ENCODE measurements at regions not wholly inside any gene's neighbourhood (a gene's known extent, or its start where the extent isn't known, plus 50 kb on each side); places are given as distances from the start of the nearest gene placed in this dataset.
"Not testable (repeated sequence)": the region's sequence is repeated elsewhere in the genome, so short reads cannot be mapped to it uniquely, and the experiment has no call there.

DNA sequence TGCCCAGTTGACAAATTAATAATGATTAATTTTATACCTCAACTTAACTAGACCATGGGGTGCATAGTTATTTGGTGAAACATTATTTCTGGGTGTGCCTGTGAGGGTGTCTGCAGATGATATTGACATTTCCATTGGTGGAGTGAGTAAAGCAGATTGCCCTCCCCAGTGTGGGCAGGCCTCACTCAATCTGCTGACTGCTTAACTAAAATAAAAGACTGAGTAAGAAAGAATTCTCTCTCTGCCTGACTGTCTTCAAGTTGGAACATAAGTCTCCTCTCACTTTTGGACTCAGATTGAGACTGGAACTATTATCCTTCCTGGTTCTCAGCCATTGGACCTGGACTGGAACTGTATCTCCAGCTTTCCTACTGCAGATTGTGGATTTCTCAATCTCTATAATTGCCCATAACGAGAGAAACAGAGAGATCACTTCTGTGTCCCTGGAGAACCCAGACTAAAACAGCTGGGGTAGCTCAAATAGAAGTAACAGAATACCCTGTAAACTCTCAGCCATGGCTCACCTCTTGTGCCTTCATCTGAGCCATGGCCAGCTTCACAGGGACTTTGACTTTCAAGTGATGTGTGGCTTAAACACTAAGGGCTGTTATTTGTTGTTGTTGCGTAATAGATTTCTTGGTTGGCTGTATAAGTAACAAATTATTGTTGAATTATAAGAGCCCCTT lies 575.3 kb upstream of the RAB6C start:
- no peak for DNase-seq (ENCODE audit: low read depth, low spot score)

DNA sequence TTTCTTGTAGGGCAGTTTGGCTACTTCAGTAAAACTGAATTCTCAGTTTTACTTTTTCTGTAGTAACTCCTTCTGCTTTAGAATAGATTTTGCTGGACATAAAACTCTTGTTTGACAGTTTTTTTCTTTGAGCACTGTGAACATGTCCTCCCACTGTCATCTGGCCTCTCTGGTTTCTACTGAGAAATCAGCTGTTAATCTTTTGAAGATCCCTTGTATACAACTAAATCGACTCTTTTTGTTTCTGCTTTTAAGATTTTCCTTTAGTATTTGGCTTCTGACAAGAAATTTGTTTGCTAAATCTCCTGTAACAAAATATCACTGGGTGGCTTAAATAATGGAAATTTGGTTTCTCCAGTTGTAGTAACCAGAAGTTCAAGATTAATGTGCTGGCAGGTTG lies 570.9 kb upstream of the RAB6C start:
- no peak for DNase-seq (ENCODE audit: low read depth, low spot score)

DNA sequence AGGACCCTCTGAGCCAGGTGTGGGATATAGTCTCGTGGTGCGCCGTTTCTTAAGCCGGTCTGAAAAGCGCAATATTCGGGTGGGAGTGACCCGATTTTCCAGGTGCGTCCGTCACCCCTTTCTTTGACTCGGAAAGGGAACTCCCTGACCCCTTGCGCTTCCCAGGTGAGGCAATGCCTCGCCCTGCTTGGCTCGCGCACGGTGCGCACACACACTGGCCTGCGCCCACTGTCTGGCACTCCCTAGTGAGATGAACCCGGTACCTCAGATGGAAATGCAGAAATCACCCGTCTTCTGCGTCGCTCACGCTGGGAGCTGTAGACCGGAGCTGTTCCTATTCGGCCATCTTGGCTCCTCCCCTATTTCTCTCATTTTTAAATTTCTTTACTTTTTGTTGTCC lies 562.4 kb upstream of the RAB6C start:
- not testable (repeated sequence) for DNase-seq (ENCODE audit: low read depth, low spot score)

DNA sequence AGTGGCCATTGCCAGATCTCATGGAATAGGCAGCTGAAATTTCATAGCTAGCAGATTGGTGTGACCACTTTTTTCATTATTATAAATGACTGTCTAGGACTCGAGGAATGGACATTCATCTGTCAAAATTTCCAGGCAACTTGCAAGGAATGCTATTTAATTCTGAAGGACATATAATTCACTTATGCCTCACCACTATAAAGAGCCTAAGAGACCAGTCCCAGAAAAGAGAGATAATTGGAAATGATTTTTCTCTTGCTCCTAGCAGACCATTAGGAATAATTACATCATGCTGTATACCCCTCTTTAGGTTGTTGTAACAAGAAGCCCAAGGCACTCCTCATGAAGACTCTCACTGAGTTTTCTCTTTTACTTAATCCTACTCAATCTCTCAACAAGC lies 557.4 kb upstream of the RAB6C start:
- DNase-seq (ENCODE audit: low read depth, low spot score): no peak

DNA sequence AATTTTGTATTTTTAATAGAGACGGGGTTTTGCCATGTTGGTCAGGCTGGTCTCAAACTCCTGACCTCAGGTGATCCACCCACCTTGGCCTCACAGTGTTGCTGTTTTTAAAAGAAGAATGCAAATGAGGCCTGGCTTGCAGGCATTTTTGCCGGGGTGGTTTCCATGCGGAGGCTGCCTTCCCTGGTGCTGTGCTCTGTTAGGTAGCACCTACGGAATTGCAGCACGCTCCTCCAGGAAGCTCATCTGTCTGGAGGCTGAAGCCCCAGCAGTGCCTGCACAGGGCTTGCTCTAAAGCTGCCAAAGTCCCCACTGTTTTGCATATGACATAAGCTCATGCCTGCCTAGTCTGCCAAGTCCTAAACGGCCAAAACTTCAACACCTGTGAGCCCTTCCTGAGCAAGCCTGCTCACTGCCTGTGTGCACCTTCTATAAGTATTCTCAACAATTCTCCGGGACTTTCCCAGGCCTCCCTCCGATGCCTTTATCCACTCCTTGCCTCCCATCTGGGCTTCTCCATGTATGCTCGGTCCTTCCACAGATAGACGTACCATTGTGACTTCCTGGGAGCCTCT lies 551.3 kb upstream of the RAB6C start:
- DNase-seq (ENCODE audit: low read depth, low spot score): no peak

DNA sequence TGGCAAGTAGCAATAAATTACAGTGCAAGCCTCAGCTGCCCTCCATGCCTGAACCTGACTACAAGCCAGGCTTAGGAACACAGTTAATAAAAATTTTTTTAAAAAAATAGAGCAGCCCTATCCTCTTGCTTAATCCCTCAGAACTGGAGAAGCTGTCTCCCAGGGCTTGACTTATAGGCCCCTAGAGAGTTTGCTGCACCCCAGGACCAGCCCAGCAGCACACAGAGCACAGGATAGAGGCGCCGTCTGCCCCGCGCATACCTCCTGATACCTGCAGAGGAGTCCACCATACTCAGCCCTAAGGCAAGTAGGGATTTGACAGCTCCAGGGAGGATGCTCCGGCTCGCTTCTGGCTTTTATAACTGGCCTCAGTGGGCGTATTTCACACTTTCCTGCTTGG lies 548.6 kb upstream of the RAB6C start:
- DNase-seq (ENCODE audit: low read depth, low spot score): no peak

DNA sequence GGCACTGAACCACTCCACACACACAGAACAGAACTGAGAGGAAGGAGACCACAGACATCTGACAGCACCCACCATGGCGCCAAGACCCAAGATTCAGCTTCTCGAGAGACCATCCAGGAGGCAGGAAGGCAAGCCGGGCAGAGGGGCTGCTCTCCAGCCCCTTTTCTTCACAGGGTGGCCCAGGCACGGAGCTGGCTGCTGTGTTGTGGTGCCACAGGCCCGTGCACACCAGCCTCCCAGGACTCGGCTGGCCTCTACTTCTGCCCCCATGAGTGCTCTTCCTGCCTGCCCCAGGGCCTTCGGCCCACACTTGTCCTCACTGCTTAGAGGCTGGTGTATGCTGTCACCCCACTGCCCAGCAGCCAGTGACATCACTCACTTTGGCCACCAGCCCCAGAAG lies 547.6 kb upstream of the RAB6C start:
- DNase-seq (ENCODE audit: low read depth, low spot score): no peak

DNA sequence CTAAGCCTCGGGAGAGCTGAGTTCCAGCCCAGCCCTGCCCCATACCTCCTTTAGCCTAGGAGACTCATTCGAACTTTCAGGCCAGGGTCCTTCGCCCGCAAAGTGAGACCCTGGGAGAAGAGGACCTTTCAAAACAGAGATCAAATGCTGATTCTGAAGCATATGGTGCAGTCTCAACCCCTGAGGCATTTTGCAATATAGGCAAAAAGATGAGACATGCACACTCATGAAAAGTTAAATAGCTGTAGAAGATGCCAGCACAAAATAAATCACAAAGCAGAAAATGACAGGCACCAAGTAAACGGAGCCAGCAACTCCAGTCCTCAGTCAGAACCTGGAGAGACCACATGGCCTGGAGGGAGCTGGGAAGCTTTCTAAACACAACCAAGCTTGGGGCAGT lies 542.7 kb upstream of the RAB6C start:
- DNase-seq (ENCODE audit: low read depth, low spot score): no peak

DNA sequence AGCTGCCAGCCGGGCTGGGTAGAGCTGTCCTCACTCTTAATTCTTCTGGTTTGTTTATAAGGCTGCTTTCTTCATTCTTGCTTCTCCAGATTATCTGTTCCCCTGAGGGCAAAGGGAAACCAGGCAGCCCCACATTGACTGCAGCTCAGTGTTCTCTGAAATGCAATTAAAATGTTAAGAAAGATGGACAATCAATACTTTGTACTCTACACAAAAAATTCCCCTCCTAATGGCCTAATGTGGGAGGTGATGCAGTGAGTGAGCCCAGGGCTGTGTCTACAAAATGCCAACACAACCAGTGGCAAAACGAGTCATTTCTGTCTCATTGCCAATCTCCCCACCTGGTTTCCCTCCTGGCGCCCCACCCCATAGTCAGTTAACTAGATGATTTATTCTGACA lies 541.7 kb upstream of the RAB6C start:
- DNase-seq (ENCODE audit: low read depth, low spot score): no peak

DNA sequence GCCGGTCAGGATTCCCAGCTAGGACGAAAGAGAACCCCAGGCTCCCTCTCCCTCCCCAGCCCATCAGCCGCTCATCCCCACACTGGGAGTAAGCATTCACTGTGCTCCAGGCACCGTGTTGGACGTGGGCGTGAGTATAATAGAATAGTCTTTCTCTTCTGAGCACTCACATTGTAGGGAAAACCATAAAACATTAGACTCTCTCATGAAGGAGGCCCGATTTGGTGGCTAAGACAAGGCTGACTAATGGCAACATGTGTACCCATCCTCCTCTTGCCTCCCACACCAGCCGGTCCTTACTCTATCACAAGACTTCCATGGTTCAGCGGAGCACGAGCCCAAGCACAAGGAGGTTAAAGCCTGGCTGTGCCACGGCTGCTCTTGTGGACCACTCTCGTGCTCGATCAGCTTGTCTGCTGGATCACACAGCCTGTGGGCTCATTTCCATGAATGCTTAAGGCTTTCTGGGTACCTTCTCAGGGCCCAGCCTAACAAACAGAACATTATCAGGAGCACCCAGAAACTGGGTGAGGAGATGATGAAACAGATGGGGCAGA lies 540.9 kb upstream of the RAB6C start:
- no peak for DNase-seq (ENCODE audit: low read depth, low spot score)

DNA sequence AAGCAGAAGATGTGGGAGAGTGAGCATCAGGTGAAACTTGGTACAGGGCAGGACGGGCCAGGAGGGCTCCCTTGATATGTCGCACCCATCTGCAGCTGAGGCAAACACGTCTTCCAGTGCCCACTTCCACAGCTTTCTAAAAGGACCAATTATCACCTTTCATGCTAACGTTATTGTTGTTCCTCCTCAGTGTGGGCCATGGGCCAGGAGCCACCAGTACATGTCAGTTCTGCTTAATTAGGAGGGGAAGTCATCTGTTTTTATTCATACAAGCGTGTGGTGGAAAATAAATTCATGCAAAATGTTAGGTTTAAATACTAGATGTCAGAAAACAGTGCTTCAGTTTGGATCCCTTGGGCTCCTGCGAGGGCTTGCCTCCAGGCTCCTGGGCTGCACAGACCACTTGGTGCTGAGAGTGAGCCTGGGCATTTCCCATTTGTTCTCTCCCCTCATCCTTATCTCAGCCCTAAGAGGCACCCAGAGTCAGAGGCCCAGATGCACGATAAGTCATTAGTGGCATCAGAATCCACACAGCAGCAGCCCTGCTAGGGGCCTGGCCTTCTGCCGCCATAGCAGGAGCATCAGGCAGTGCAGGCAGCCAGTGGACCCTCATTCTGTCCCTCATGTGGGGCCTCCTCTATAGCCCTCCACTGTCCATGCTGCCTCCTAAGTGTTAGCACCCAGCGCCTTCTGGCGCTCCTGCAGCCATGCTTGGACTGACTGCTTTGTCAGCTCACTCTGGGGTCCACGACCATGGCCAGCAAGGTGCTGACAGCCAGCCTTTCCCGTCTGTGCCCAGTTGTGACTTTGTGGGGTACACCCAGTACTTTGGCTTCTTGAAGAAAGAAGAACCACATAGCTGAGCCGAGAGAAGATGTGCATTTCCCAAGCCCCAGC lies 539.8 kb upstream of the RAB6C start:
- DNase-seq (ENCODE audit: low read depth, low spot score): no peak

DNA sequence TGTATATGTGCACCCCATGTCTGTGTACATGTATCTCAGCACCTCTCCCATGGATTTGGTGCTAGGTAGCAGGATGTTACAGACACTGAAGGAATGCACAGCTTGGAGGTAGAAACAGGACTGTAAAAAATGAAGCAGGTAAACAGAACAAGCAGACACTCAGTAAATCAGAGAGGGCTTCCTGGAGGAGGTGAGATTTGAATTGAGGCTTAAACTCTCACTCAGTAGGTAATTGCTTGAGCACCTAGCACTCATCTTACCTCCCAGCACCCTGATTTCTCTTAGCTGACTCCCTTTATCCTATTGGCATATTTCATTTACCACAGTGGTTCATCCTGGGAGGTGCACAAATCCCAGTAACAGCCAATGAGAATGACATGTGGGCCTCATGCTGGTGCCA lies 537.9 kb upstream of the RAB6C start:
- DNase-seq (ENCODE audit: low read depth, low spot score): no peak

DNA sequence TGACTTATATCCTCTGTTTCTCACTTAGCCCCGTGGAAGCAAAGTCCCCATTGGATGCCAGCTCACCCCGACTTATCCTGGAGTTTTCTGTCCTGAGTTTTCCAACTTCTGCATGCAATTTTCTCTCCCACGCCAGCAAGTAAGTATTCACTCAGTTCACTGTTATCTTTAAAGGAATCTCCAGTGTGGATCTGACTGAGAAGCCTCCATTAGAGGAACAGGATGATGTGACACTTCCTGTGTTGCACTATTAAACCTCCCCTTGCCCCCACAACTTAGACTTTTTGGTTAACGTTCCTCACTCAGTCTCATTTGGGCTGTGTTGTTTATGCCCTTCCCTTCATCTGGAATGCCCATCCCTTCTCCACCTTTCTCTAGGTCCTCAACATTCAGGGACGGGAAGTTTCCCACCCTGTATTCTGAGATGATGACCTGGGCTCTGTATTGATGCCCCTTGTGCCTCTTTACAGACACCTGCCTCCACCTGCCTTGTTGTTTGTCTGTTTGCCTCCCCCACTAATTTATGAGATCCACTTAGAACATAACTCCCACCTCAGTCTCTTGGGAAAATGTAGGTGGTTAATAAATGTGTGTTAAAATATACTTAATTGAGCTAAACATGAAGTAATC lies 536.1 kb upstream of the RAB6C start:
- DNase-seq (ENCODE audit: low read depth, low spot score): no peak

DNA sequence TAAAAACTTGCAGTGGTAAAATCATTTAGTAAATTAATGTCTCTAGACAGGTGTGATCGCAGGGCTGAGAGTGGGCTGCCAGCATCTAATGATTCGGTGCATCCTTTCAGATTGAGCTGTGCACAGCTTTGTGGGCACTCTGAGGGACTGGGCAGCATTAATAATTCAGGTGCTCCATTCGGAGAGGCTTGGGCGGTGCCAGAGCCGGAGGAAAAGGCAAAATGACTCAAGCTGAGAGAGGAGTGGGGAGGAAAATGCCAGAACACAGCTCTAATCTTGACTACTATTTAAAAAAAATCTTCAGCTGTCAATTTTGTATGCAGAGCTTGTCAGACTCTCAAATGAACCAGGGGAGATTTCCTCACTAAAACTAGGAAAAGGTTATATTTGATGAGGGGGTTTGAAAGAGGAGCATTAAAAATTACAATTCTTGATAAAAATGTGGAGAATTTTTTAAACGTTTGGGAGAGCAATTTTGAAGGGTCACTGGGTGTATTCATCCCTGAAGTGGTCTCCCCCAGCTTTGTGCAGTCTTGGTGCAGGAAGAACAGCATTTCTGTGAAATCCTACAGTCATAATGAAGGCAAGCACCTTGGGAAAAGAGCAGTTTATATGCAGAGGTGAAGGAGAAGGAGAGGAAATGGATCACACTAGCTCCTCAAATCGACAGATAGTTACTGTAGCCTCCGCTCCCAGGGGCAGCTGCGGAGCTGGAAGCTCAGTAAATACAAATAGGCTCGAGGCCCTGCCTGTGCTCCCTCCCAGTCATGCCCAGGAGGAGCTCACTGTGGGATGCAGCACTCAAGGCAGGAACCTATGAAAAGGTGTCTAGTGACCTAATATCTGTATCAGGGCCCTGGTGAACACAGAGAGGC lies 535.4 kb upstream of the RAB6C start:
- DNase-seq (ENCODE audit: low read depth, low spot score): no peak

DNA sequence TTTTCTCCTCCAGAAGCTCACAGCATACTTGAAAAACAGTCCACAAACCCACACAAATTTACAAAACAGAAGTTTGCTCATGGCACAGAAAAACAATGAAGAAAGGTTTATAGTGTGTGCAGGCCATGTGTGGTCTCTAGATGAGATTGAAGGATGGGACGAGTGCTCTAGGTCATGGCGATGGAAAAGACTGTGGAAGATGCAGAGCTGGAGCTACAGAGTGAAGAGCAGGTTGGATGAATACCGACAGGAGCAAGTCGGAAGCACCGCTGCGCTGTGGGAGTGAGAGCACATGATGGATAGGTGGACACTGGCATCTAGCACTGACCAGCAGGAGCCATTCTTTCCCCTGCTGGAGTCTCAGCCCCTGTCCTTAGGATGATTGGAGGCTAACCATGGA lies 534.7 kb upstream of the RAB6C start:
- no peak for DNase-seq (ENCODE audit: low read depth, low spot score)

DNA sequence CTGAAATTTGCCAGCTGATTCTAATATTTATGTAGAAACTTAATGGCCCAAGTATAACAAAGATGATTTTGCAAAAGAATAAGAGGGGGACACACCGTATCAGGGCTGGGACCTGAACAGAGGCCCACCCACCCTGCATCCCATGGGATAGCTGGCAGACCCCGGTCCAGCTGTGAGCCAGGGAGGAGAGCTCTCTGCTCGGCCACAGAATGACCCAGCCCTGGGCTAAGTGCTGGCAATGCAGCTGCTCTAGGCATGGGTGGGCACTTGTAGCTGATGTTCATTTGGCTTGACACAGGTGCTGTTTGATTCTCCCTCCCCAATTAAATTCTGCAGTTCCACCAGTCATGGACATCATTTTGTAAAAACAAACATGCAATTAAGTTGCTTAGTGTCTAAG lies 522.8 kb upstream of the RAB6C start:
- DNase-seq (ENCODE audit: low read depth, low spot score): no peak

DNA sequence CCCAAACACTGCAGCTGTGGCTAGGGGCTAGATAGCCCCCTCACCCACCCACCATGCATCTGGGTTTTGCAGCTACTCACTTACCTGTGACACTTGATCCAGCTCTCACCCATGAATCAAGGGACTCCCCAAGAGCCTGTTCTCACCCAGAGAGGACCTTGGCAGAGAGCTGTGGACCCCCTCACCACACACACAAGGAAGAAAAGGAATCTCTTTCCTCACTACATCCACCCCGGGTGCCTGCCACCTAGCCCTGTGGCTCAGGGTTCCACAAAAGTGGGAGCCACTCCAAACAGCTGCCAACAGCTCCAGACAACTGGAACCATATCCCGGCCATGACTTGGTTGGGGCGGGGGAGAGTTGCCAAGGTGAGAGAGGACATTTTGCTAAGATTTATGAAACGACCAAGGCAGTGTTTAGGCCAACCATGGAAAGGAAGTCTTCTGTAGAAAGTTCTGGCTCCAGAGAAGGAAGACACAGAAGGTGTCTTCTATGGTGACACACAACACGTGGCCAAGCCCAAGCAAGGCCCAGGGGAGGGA lies 522.1 kb upstream of the RAB6C start:
- no peak for DNase-seq (ENCODE audit: low read depth, low spot score)

DNA sequence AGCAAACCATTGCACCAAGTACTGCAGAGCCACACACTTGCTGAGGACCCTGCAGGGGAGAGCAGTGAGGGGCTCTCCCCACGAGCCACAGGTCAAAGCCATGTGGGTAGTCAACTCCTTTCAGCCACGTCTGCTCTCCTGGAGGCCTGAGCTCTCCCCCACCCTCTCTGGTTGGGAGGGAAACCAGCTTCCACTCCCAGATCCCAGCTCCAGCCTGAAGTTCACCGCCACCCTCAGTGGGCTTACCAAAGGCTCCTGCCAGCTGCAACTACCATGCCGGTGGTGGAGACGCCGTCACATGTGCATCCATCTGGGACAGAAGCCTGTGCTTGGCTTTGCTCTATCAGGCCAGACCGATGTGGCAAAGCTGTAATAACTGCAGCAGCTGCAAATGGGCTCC lies 521.5 kb upstream of the RAB6C start:
- no peak for DNase-seq (ENCODE audit: low read depth, low spot score)

DNA sequence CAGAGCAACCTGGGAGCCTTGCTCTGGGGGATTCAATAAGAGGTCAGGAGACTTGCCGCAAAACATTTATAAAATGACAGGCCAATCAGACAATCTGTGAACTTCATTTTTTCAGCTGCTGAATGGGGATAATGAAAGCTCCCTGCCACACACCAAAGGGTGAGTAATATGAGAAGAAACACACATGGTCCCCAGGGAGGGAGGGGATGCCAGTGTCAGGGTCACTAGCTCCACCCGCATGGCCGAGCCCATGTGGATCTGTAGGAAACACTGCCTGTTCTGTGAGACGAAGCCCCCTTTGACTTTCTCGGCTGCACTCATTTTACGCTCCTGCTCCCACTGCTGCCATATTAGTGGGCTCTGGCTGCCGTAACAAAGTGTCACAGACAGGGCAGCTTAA lies 521.0 kb upstream of the RAB6C start:
- DNase-seq (ENCODE audit: low read depth, low spot score): no peak

DNA sequence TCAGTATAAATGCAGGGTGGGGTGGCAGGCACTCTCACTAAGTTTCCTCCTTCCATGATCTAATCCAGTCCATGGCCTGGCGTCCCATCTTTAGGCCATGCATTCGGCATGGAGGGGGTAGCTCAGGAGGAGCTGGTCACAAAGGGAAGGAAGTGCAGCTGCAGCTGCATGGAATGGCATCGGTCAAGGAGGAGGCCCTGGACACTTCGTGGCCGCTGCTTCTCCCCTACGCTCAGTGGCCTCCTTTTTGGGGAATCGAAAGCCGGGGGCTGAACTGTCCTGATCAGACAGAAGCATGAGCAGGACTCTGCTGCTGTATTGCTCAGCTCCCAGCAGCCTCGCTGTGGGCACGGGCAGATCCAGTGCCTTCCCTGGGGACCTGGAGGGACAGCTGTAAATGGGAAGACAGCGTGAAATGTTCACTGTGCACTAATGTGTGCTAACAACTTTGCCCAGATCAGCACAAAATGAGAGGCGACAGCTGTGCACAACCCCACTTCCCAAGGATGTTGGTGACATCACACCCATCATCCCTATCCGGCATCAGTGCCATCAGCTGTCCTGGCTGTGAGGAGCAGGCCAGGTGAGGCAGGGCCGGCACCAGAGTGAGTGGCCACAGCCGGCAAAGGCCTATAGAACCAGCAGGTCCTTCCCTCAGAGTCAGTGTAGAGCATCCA lies 520.1 kb upstream of the RAB6C start:
- no peak for DNase-seq (ENCODE audit: low read depth, low spot score)

Measured in smooth muscle cell of the brain vasculature (primary cell).